Panc1 (cell line): ENCODE measurements at regions not wholly inside any gene's neighbourhood (a gene's known extent, or its start where the extent isn't known, plus 50 kb on each side); places are given as distances from the start of the nearest gene placed in this dataset.

Source experiments
- ATAC-seq: fragments of 200-7000 bp; cut with Tn5 transposase; 2 replicates; pipeline ENCODE4 v1.9.1; 2020; ENCODE audit warnings: mild to moderate bottlenecking, moderate library complexity
- BruUV-seq: library from RNA; stranded (reverse); fragments of 400-500 nt; replicated peaks from 2 replicates; lab custom pipeline; 2021; lab: Mats Ljungman, UMichigan
- CTCF ChIA-PET: fragments of 300-600 bp; sonication (Branson Sonifier 250); formaldehyde crosslinking; loops from one replicate; lab custom pipeline; 2022; ENCODE audit warnings: antibody characterized with exemption; lab: Charles Lee
- POLR2A ChIA-PET: fragments of 300-600 bp; sonication (Branson Sonifier 250); formaldehyde crosslinking; loops from one replicate; lab custom pipeline; 2022; ENCODE audit warnings: antibody characterized with exemption; lab: Charles Lee
- DNase-seq: peaks from one replicate; pipeline ENCODE4 v3.0.0-alpha.2; 2010; ENCODE audit warnings: low read depth, low spot score
- H3K27ac ChIP-seq: 2 replicates; pipeline ENCODE4 v1.5.1; 2011; ENCODE audit warnings: mild to moderate bottlenecking, low read length, inconsistent platforms
- H3K27me3 ChIP-seq: fragments of 200-500 bp; sonication (Bioruptor generic); 2 replicates; pipeline ENCODE4 v1.6.0; 2014; ENCODE audit warnings: low read length, inconsistent platforms; ENCODE audit not compliant: control insufficient read depth, insufficient read depth
- H3K36me3 ChIP-seq: fragments of 200-500 bp; sonication (Bioruptor generic); 2 replicates; pipeline ENCODE4 v1.5.1; 2014; ENCODE audit warnings: inconsistent platforms, mild to moderate bottlenecking, low read length, moderate library complexity; ENCODE audit not compliant: control insufficient read depth, insufficient read depth
- H3K4me1 ChIP-seq: 2 replicates; pipeline ENCODE4 v1.5.1; 2011; ENCODE audit warnings: inconsistent platforms, mild to moderate bottlenecking, low read length, moderate library complexity; ENCODE audit not compliant: control insufficient read depth, insufficient read depth
- H3K4me3 ChIP-seq, 2 experiments: 2 replicates each; pipeline ENCODE4 v1.5.1; 2011 to 2012; ENCODE audit warnings: low read depth in 2 of 2, low read length in 2 of 2, mild to moderate bottlenecking in 2 of 2, inconsistent platforms in 1 of 2, moderate library complexity in 1 of 2
- H3K9me3 ChIP-seq: fragments of 200-500 bp; sonication (Bioruptor generic); 2 replicates; pipeline ENCODE4 v1.5.1; 2014; ENCODE audit warnings: low read depth, mild to moderate bottlenecking, inconsistent platforms, low read length, moderate library complexity; ENCODE audit not compliant: control insufficient read depth, insufficient read depth
- CTCF ChIP-seq: fragments of 450-650 bp; IDR thresholded peaks from 2 replicates; pipeline ENCODE4 v1.5.1; 2017; ENCODE audit warnings: mild to moderate bottlenecking
- POLR2AphosphoS5 ChIP-seq: IDR thresholded peaks from 2 replicates; pipeline ENCODE4 v1.6.1; 2012; ENCODE audit warnings: mild to moderate bottlenecking, low read depth, low read length, moderate library complexity
- SIN3A ChIP-seq: IDR thresholded peaks from 2 replicates; pipeline ENCODE4 v1.6.1; 2012; ENCODE audit warnings: low read depth, mild to moderate bottlenecking, low read length, moderate library complexity, borderline replicate concordance; ENCODE audit not compliant: insufficient read depth
- TCF7L2 ChIP-seq: IDR thresholded peaks from 2 replicates; pipeline ENCODE4 v1.6.1; 2011; ENCODE audit warnings: mild to moderate bottlenecking, low read depth, low read length, inconsistent platforms
- in situ Hi-C: cut with HindIII; loops from 2 replicates; pipeline ENCODE4 v1.10.0; 2016; ENCODE audit warnings: low sequenced_read_pairs, low pct_unique_long_range_greater_than_20kb
- intact Hi-C: fragments of 100-400 bp; cut with micrococcal nuclease; formaldehyde crosslinking; loops from one replicate; pipeline ENCODE4 v1.10.0; 2022; ENCODE audit not compliant: unreplicated experiment
- TF ChIP-seq, protein P1 (sequence below), 2 experiments: IDR thresholded peaks; 2 replicates each; pipeline ENCODE4 v1.6.1; 2011 to 2012; ENCODE audit warnings: low read depth in 2 of 2, control low read depth in 1 of 2, low read length in 1 of 2, mild to moderate bottlenecking in 1 of 2, moderate library complexity in 1 of 2; ENCODE audit not compliant: insufficient read depth in 1 of 2

DNA sequence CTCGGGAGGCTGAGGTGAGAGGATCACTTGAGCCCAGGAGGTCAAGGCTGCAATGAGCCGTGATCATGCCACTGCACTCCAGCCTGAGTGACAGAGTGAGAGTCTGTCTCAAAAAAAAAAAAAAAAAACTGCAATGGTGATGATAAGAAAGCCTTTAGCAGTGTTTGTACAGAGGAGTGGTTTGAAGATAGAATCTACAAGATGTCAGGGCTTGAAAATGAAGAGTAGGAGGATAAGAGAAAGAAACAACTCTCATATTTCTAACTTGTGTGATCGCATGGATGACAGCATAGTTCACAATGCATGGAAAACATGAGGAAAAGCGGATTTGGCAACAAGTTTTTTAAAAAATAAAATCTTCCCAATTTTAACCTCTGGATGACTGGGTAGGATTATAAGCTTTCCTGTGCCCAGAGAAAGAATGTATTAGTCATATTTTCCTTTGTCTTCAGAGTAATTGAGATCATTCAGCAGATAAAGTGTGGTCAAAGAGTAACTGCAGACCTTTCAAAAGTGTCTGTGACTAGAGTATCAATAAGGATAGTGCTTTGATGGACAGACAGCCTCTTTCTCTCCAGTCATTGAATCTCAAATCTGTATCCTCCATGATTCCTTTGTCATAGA lies 328.1 kb downstream of the CASP12 start:
- ATAC-seq = no peak

GRCh38 chr11:104565583-104565961 lies 332.7 kb downstream of the CASP12 start:
- intact Hi-C loops (no loop called here), in situ Hi-C loops (no loop called here)
- Histone ChIP-seq H3K36me3 (no peaks in the 10 kb centered on the region), H3K27ac (no peak overlapping the region), H3K27me3 (no peaks in the 10 kb centered on the region), H3K9me3 (no peaks in the 10 kb centered on the region), H3K4me3 (no peak overlapping the region), H3K4me1 (no peaks in the 10 kb centered on the region)
- DNase-seq (no peak), ATAC-seq (no peak)
- BruUV-seq = no TSS peak
- no peak for TF ChIP-seq CTCF
- TF ChIP-seq TCF7L2 = no peak
- TF ChIP-seq, protein P1, sequence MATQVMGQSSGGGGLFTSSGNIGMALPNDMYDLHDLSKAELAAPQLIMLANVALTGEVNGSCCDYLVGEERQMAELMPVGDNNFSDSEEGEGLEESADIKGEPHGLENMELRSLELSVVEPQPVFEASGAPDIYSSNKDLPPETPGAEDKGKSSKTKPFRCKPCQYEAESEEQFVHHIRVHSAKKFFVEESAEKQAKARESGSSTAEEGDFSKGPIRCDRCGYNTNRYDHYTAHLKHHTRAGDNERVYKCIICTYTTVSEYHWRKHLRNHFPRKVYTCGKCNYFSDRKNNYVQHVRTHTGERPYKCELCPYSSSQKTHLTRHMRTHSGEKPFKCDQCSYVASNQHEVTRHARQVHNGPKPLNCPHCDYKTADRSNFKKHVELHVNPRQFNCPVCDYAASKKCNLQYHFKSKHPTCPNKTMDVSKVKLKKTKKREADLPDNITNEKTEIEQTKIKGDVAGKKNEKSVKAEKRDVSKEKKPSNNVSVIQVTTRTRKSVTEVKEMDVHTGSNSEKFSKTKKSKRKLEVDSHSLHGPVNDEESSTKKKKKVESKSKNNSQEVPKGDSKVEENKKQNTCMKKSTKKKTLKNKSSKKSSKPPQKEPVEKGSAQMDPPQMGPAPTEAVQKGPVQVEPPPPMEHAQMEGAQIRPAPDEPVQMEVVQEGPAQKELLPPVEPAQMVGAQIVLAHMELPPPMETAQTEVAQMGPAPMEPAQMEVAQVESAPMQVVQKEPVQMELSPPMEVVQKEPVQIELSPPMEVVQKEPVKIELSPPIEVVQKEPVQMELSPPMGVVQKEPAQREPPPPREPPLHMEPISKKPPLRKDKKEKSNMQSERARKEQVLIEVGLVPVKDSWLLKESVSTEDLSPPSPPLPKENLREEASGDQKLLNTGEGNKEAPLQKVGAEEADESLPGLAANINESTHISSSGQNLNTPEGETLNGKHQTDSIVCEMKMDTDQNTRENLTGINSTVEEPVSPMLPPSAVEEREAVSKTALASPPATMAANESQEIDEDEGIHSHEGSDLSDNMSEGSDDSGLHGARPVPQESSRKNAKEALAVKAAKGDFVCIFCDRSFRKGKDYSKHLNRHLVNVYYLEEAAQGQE (IDR thresholded peaks at IDR 0.05; ENCODE audit: insufficient read depth in 1 of 2, low read depth in 2 of 2, low read length in 1 of 2) = no peak
- TF ChIP-seq SIN3A = no peak
- TF ChIP-seq POLR2AphosphoS5 = no peak
- CTCF ChIA-PET = no interaction called here
- POLR2A ChIA-PET = no interaction called here

More for the DNA sequence above, 328.1 kb downstream of the CASP12 start:
- no peak overlapping the region for H3K4me3 ChIP-seq
- in situ Hi-C loops = no loop called here
- intact Hi-C loops = no loop called here
- H3K27ac ChIP-seq = no peak overlapping the region
- ChIA-PET CTCF (interaction anchor here (0.7 kb wide), 1 partner anchor 28 kb away, joined by 4 read pairs; no protein-coding TSS in a partner anchor), POLR2A (no interaction called here)
- no peaks in the 10 kb centered on the region for H3K27me3 ChIP-seq
- no peaks in the 10 kb centered on the region for H3K4me1 ChIP-seq
- BruUV-seq = no TSS peak
- H3K36me3 ChIP-seq = no peaks in the 10 kb centered on the region
- no peak for TF ChIP-seq CTCF
- no peak for TF ChIP-seq POLR2AphosphoS5
- no peak for TF ChIP-seq TCF7L2
- TF ChIP-seq, protein P1 (IDR thresholded peaks at IDR 0.05; ENCODE audit: insufficient read depth in 1 of 2, low read depth in 2 of 2, low read length in 1 of 2) = no peak
- TF ChIP-seq SIN3A = no peak
- H3K9me3 ChIP-seq = no peaks in the 10 kb centered on the region; the same call in 1 of the 2 replicates
- DNase-seq = no peak
